Stimulated activated CD4-positive, alpha-beta T cell treated with anti-CD3 and anti-CD28 coated beads, Interleukin-12 subunit alpha, Interleukin-12 subunit beta, amount 100 ng/mL, for 24 hours (primary cell): ENCODE measurements at regions not wholly inside any gene's neighbourhood (a gene's known extent, or its start where the extent isn't known, plus 50 kb on each side); places are given as distances from the start of the nearest gene placed in this dataset.
"Not testable (repeated sequence)": the region's sequence is repeated elsewhere in the genome, so short reads cannot be mapped to it uniquely, and the experiment has no call there.

Source experiments
- DNase-seq, 2 experiments: peaks; one replicate each; pipeline ENCODE4 v3.0.0-alpha.2; 2020; ENCODE audit warnings: low read depth in 2 of 2

DNA sequence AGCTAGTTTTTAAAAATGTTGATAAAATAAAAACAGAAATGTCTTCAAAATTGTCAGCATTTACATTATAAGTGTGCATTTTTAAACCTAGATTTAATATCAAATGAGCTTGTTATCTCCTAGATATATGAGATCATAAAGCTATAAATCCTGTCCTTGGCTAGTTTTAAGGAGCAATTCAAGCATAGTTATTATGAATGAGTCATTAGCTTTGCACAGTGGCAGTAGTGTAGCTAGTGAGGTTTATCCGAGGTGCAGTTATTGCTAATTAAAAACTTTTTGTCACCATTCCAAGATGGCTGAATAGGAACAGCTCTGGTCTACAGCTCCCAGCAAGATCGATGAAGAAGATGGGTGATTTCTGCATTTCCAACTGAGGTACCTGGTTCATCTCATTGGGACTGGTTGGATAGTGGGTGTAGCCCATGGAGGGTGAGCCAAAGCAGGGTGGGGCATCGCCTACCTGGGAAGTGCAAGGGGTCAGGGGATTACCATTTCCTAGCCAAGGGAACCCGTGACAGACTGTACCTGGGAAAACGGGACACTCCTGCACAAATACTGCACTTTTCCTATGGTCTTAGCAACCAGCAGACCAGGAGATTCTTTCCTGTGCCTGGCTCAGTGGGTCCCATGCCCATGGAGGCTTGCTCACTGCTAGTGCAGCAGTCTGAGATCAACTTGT is 108.8 kb upstream of the SYNCRIP start:
- DNase-seq = no peak

DNA sequence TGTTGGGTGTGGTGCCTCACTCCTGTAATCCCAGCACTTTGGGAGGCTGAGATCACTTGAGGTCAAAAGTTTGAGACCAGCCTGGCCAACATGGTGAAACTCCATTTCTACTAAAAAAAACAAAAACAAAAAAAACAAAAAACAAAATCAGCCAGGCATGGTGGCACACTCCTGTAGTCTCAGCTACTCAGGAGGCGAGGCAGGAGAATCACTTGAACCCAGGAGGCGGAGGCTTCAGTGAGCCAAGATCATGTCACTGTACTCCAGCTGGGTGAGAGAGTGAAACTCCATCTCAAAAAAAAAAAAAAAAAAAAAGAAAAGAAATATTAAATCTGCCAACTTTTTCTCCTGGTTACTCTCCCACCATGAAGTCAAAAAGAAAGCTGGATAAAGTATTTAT is 107.5 kb upstream of the SYNCRIP start:
- DNase-seq = not testable (repeated sequence)

GRCh38 chr6:85749236-85749635 is 106.5 kb upstream of the SYNCRIP start:
- DNase-seq = no peak

DNA sequence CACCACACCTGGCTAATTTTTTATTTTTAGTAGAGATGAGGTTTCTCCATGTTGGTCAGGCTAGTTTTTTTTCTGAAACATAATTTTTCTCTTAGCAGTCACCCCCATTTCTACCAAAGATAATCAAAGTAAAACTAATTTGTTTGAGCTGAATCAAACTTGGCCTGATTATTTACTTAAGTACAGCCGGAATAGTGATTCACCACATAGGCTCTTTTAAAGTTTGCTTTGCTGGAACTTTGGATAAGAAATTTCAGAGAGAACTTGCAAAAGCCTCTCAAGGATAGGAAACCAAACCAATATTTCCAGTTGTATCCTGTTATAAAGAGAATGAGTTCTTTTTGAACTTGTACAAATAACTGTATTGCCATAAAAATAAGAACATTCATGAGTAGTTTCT is 105.0 kb upstream of the SYNCRIP start:
- no peak for DNase-seq

DNA sequence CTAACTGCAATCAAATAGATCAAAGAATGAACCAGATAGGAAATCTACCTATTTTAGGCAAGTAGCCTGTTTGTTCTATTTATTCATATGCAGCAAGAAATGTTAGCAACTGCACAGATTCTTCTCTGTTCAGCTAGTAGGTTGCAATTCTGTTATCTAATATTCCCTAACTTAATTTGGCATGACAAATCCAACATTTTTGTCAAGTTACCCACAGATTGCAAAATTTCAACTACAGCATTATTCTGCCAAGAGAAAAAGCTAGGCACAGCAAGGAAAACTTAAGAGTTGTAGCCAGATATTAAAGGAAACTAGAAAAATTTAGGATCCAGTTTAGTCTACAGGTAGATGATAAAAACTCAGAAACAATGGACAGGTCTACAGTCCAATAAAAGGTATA is 104.4 kb upstream of the SYNCRIP start:
- no peak for DNase-seq

GRCh38 chr6:85744433-85744970 is 101.8 kb upstream of the SYNCRIP start:
- DNase-seq = no peak

GRCh38 chr6:85726206-85726605 is 83.5 kb upstream of the SYNCRIP start:
- DNase-seq = no peak

- no peak for DNase-seq
These were observed 73.1 kb upstream of the SYNCRIP start for GRCh38 chr6:85715797-85716196.

DNA sequence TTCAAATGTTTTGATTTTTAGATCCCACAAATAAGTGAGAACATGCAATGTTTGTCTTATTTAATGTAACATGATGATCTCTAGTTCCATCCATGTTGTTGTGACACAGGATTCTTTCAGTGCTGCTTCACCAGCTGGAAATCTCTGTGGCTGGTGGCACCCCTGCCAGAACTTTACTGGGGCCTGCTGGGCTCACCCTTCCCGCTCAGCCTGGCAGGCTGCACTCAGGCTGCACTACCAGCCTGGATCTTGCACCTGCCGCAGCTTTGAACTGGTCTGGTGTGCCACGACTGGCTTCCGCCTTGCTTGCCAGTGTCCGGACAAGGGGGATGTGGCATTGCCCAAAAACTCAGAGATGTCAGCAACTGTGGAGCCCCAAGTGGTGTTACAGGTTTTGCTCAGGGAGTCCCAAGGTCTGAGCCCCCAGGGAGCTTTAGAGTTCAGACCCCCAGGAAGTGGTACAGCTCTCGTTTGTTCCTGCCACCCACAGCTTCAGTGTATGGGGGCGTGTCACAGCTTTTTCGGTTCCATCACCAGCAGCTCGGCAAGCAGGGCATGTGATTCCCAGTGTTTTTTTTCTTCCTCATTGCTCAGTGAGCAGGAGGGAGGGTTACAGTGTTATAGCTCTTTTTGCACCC is 72.3 kb upstream of the SYNCRIP start:
- no peak for DNase-seq

DNA sequence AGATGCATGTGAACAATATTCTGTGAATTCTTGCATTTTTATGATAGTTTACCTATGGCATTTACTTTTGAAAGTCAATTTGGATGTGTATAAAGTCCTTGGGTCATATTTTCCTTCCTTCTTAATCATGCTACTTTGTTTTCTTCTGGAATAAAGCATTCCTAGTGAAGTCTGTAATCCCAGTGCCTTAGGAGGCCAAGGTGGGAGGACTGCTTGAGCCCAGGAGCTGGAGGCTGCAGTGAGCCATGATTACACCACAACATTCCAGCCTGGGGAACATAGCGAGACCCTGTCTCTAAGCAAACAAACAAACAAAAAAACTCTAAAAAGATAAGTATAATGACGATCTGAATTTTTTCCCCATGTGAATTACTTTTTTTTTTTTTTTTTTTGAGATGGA is 69.7 kb upstream of the SYNCRIP start:
- no peak for DNase-seq

- DNase-seq = not testable (repeated sequence)
These were observed 64.9 kb upstream of the SYNCRIP start for GRCh38 chr6:85707515-85708145.

DNA sequence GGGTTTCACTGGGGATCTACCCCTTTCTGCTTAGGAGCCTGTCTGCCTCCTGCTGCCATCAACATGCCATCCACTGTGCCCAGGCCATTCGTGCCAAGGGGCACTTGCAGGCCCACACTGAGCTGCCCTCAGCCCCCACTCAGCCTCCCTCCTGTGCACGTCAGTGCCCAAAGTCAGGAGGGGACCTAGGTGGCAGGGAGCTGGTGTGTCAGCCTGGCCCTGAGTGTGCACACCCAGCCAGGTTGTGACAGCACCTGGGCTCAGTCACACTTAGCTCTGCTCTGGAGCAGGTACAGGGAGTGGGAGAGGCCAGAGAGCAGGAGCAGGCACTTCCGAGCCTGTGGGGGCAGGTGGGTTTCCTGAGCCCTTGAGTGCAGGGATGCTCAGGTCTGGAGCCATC is 63.6 kb upstream of the SYNCRIP start:
- no peak for DNase-seq

- no peak for DNase-seq
These were observed 62.5 kb upstream of the SYNCRIP start for GRCh38 chr6:85705220-85705619.

- no peak for DNase-seq
These were observed 60.7 kb upstream of the SYNCRIP start for GRCh38 chr6:85703406-85703805.
